Keratinocyte (primary cell): ENCODE measurements at regions not wholly inside any gene's neighbourhood (a gene's known extent, or its start where the extent isn't known, plus 50 kb on each side); places are given as distances from the start of the nearest gene placed in this dataset.

Experiments
- DNase-seq: peaks from one replicate; pipeline ENCODE4 v3.0.0-alpha.2; 2011; ENCODE audit warnings: low read depth, missing footprints, low spot score
- FAIRE-seq: peaks from 2 replicates; lab custom pipeline; 2011; peaks lifted over from hg19 to GRCh38; lab: Jason Lieb, UNC
- H2AFZ ChIP-seq: 2 replicates; pipeline ENCODE4 v1.6.0; 2012; ENCODE audit warnings: low read length, control low read depth, inconsistent platforms; ENCODE audit not compliant: control insufficient read depth
- H3K27ac ChIP-seq: 2 replicates; pipeline ENCODE4 v1.5.1; 2011; ENCODE audit warnings: low read length; ENCODE audit not compliant: control insufficient read depth, insufficient read depth
- H3K27me3 ChIP-seq: 3 replicates; pipeline ENCODE4 v1.6.0; 2011; ENCODE audit warnings: low read length; ENCODE audit not compliant: control insufficient read depth, insufficient read depth; ENCODE audit errors: extremely low read depth
- H3K36me3 ChIP-seq, 2 experiments: 2 replicates in 1 of 2; 3 replicates in 1 of 2; pipeline ENCODE4 v1.5.1; 2011; ENCODE audit warnings: low read length in 2 of 2, mild to moderate bottlenecking in 1 of 2; ENCODE audit not compliant: control insufficient read depth in 2 of 2, insufficient read depth in 2 of 2; ENCODE audit errors: extremely low read depth in 1 of 2
- H3K4me1 ChIP-seq: 3 replicates; pipeline ENCODE4 v1.5.1; 2011; ENCODE audit warnings: low read length; ENCODE audit not compliant: control insufficient read depth, insufficient read depth; ENCODE audit errors: extremely low read depth
- H3K4me2 ChIP-seq: 3 replicates; pipeline ENCODE4 v1.6.0; 2011; ENCODE audit warnings: low read depth, low read length; ENCODE audit not compliant: control insufficient read depth, insufficient read depth; ENCODE audit errors: extremely low read depth
- H3K4me3 ChIP-seq, 3 experiments: fragments of 200-600 bp in 1 of 3; sonication (generic) in 1 of 3; 2 replicates in 2 of 3; 3 replicates in 1 of 3; pipeline ENCODE4 v1.5.1; 2011 to 2016; ENCODE audit warnings: low read length in 3 of 3, mild to moderate bottlenecking in 3 of 3, control low read depth in 2 of 3, inconsistent platforms in 1 of 3, low read depth in 1 of 3, mixed read lengths in 1 of 3, mixed run types in 1 of 3, moderate library complexity in 1 of 3; ENCODE audit not compliant: control insufficient read depth in 2 of 3, insufficient read depth in 2 of 3; ENCODE audit errors: extremely low read depth in 1 of 3
- H3K79me2 ChIP-seq: 2 replicates; pipeline ENCODE4 v1.6.0; 2012; ENCODE audit warnings: low read length; ENCODE audit not compliant: control insufficient read depth, insufficient read depth
- H3K9ac ChIP-seq: 3 replicates; pipeline ENCODE4 v1.6.0; 2011; ENCODE audit warnings: low read length; ENCODE audit not compliant: control insufficient read depth, insufficient read depth; ENCODE audit errors: extremely low read depth
- H3K9me1 ChIP-seq: 3 replicates; pipeline ENCODE4 v1.6.0; 2011; ENCODE audit warnings: low read length; ENCODE audit not compliant: control insufficient read depth, insufficient read depth; ENCODE audit errors: extremely low read depth
- H3K9me3 ChIP-seq: 2 replicates; pipeline ENCODE4 v1.5.1; 2012; ENCODE audit warnings: low read depth, low read length; ENCODE audit not compliant: control insufficient read depth
- H4K20me1 ChIP-seq: 3 replicates; pipeline ENCODE4 v1.6.0; 2011; ENCODE audit warnings: low read length; ENCODE audit not compliant: control insufficient read depth, insufficient read depth; ENCODE audit errors: extremely low read depth
- CTCF ChIP-seq, 3 experiments: IDR thresholded peaks in 1 of 3; conservative IDR thresholded peaks in 1 of 3; optimal IDR thresholded peaks in 1 of 3; 2 replicates in 2 of 3; 3 replicates in 1 of 3; pipeline versions ENCODE3 to v1.5.1; 2011; ENCODE audit warnings: low read length in 3 of 3, mild to moderate bottlenecking in 3 of 3, moderate library complexity in 2 of 3, control low read depth in 1 of 3, inconsistent platforms in 1 of 3; ENCODE audit not compliant: insufficient read depth in 2 of 3; ENCODE audit errors: extremely low read depth in 1 of 3
- EZH2 ChIP-seq: IDR thresholded peaks from one replicate; pipeline ENCODE4 v1.6.1; 2012; ENCODE audit warnings: inconsistent platforms, mild to moderate bottlenecking, low read length, moderate library complexity
- dilution Hi-C: fragments of 300-500 bp; cut with MboI; formaldehyde crosslinking; loops from one replicate; pipeline ENCODE4 v1.7.0; 2020; ENCODE audit warnings: low sequenced_read_pairs; ENCODE audit not compliant: extremely low pct_ligation_motif_present

GRCh38 chr6:117050301-117050700 is 173.3 kb downstream of the RFX6 start:
- Histone ChIP-seq H3K36me3 (no peaks in the 10 kb centered on the region), H3K9ac (no peak overlapping the region), H3K9me3 (no peaks in the 10 kb centered on the region), H3K4me3 (no peak overlapping the region), H3K9me1 (no peaks in the 10 kb centered on the region), H2AFZ (no peak overlapping the region), H3K4me1 (no peaks in the 10 kb centered on the region), H3K4me2 (no peak overlapping the region), H3K79me2 (no peaks in the 10 kb centered on the region), H3K27ac (no peak overlapping the region), H4K20me1 (no peaks in the 10 kb centered on the region), H3K27me3 (no peaks in the 10 kb centered on the region)
- TF ChIP-seq EZH2: no peak
- no peak for TF ChIP-seq CTCF (optimal IDR thresholded peaks at IDR 0.05 in 1 of 3, IDR thresholded peaks at IDR 0.05 in 1 of 3, conservative IDR thresholded peaks at IDR 0.05 in 1 of 3; ENCODE audit: extremely low read depth in 1 of 3, insufficient read depth in 2 of 3, low read length in 3 of 3)
- FAIRE-seq (no peak), DNase-seq (no peak)
- dilution Hi-C loops: no loop called here

DNA sequence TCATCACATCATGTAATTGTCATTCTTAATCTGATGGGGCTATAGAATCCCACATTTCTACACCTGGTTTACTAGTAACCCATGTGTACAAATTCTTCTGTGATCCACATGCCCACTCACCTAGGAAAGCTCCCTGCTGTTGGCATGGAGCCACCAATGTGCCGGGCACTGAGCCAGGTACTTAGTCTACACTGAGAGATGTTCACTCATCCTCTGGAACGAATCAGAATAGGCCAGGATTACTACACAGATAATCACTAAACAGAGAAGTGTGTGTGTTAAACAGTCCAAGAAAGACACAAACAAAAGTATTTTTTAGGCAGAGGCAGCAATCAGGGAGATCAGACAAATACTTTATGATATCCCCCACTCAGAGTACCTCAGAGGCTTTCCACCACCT is 193.2 kb upstream of the VGLL2 start:
- H3K9me1 ChIP-seq: no peaks in the 10 kb centered on the region
- H3K4me3 ChIP-seq: no peak overlapping the region
- H3K4me2 ChIP-seq: no peak overlapping the region
- no peaks in the 10 kb centered on the region for H3K36me3 ChIP-seq
- H4K20me1 ChIP-seq: no peaks in the 10 kb centered on the region
- H2AFZ ChIP-seq: no peak overlapping the region
- dilution Hi-C loops: no loop called here
- H3K9me3 ChIP-seq: no peaks in the 10 kb centered on the region
- no peaks in the 10 kb centered on the region for H3K79me2 ChIP-seq
- no peak overlapping the region for H3K27ac ChIP-seq
- DNase-seq (no peak), FAIRE-seq (no peak)
- no peak overlapping the region for H3K9ac ChIP-seq
- H3K4me1 ChIP-seq: no peaks in the 10 kb centered on the region
- H3K27me3 ChIP-seq: no peaks in the 10 kb centered on the region
- TF ChIP-seq CTCF (optimal IDR thresholded peaks at IDR 0.05 in 1 of 3, IDR thresholded peaks at IDR 0.05 in 1 of 3, conservative IDR thresholded peaks at IDR 0.05 in 1 of 3; ENCODE audit: extremely low read depth in 1 of 3, insufficient read depth in 2 of 3, low read length in 3 of 3) (no peak), EZH2 (no peak)
